HG03097 (cell line): ENCODE measurements at regions not wholly inside any gene's neighbourhood (a gene's known extent, or its start where the extent isn't known, plus 50 kb on each side); places are given as distances from the start of the nearest gene placed in this dataset.
A peak's percentile ranks its signal among the peaks of the same experiment; 100 is the strongest.

Experiments used
- ATAC-seq: cut with Tn5 transposase; IDR thresholded peaks from one replicate; pipeline ENCODE4 v1.9.1; 2021; ENCODE audit not compliant: unreplicated experiment, low FRiP score

DNA sequence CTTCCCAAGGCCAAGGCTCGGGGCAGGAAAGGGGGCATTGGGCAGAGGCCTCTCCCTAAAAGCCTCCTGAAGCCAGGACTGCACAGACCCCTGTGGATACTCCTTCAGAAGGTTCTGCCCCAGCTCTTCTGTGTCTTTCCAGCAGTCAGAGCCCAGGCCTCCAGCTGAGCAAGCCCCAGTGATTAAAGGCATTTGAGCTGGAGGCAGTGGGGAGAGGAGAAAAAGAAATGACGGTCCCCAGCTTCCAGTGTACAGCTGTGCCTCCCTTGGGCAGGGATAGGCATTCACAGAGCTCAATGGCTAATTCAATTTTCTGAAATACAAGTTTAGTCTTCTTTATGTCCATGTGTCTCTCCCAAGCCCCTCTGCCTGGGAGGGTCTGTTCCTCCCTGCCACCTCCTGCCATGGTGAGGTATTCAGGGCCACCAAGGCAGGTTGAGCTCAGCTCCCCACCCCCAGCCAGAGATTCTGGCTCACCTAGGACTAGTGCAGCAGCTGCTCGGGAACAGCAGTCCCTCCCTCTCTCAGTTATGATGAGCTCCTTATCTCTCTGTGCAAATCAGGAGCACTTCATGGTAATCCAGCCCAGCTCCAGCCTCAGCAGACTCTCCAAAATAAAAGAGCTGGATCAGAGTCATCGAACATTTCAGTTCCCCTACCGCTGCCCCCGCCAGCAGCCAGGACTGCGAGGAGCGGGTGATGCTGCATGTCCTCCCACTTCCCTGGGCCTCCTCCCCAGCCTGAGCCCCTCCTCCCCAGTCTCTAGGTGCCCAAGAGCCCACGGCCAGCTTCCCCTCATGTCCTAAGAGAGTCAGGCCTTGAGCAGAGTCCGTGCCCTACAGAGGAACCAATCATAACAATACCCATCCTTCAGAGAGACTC, 208.4 kb upstream of the ZC3H12A start:
- ATAC-seq, result no peak

DNA sequence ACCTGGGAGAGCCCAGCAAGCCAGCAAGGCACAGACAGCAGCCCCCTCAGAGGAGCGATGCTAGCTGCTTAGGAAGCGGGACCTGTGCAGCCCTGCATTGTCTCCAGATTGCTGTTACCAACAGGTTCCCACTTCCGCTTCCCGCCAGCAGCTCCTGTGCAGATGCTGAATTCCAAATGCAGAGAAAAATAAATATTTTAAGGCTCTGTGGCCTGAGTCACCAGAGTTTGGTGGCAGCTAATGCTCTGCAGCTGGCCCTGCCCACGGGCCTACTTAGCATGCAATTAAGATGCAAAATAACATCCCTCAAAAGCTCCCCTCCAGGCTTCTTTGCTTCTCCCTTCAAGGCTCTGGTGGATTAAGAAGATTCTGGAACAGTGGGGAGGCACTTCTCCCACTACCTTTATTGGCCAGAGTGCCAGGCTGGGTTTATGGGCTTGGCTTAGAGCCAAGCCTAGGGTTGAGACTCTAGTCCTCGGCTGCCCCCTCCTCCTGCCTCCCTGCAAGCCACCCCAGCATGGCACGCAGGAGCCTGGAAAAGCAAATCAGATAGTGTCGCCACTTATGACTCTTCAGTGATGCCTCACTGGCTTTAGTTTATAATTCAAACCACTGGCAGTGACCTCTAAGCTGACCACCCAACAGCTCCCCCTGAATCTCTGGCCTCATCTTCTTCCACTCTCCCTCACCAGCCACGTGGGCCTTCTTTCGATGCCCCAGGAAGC, 207.1 kb upstream of the ZC3H12A start:
- no peak for ATAC-seq

DNA sequence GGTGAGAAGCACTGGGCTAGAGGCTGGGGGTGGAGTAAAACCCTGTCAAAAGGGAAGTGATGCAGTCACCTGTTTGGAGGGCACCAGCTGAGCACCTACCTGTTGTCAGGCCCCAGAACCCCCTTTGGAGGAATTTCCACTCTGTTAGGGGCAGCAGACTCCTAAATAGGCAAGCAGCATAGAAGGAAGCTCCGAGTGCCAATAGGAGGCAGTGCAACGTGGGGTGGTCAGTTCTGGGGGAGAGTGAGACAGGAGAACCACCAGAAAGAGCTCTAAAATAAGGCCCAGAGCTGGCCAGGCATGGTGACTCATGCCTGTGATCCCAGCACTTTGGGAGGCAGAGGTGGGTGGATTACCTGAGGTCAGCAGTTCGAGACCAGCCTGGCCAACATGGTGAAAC, 203.7 kb upstream of the ZC3H12A start:
- ATAC-seq, result no peak

DNA sequence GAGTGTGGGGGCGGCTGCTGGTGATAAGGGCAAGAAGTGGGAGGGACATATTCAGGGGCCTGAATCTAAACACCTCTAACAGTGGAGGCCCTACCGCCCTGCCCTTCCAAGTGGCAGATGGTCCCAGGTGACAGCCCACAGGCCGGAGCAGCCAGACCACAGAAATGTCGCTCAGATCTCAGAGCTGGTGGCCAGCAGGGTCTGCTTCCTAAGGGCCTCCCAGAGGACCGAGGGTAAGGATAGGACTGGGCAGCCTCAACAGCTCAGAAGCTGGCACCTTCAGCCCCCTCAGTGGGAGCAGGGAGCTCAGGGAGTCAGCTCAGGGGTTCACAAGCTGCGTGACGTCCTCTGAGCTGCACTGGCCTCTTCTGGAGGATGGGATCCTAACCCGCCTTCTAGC, 201.8 kb upstream of the ZC3H12A start:
- no peak for ATAC-seq

DNA sequence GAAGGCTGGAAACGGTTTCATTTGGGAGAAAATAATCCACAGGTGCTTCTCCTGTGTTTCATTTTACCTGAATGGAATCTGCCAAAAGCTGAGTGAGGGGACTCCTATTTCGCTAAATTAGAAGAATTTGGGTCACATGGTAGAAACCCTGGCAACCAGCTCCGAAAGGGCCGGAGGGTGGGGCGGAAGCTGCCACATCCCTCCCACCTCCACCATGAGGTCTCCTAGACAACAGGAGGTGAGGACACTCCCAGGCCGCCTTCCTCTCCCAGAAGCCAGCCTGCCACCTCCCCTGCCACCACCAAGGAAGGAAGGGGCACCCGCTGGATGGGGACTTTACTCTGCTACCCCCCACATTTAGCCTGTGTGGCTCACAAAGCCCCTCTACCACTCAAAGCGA, 199.9 kb upstream of the ZC3H12A start:
- no peak for ATAC-seq

DNA sequence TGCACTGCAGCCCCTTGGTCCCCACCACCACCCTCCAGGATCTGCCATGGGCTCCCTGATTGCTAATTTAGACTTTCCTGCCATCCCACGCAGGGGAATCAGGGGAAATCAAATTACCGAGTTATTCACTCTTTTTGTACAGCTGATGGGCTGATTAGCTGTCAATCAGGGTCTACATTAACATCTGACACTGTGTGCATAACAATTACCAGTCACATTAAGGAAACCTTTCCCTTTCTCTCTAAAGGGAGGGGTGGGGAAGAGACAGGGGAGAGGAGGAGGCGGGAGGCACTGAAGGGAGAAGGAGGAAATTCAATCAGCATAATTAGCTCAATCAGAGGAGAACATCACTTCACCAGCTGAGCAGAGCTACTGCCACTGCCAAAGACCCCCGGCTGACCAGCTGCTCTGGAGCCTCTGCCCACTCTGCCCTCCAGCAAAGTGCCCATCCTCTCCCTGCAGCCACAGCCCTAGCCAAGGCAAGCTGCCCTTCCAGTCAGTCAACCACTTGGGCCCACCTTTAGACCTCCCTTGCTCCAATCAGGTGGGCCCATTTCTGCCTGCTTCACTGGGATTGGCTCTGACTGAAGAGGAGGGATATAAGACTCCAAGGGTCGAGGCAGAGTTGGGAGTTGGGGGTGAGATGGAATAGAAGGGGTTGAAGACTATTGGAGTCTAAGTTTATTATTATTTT, 199.3 kb upstream of the ZC3H12A start:
- ATAC-seq, result no peak

DNA sequence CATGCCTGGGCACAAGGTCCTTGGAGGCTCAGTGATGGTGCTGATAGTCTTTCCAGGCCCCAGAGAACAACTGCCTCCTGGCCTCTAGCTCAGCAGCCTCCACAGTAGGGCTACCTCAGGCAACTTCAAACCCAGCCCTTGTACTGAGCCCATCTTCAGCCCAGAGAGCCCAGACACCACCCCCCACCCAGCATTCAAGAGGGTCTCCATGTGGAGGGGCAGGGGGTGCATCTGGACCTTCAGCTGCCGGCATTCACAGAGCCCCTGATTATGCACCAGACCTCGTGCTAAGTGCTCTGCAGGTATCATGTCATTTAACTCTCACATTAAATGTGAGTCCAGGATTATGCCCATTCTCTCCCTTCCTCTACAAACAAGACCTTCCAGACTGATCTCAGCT, 197.0 kb upstream of the ZC3H12A start:
- ATAC-seq, result no peak

DNA sequence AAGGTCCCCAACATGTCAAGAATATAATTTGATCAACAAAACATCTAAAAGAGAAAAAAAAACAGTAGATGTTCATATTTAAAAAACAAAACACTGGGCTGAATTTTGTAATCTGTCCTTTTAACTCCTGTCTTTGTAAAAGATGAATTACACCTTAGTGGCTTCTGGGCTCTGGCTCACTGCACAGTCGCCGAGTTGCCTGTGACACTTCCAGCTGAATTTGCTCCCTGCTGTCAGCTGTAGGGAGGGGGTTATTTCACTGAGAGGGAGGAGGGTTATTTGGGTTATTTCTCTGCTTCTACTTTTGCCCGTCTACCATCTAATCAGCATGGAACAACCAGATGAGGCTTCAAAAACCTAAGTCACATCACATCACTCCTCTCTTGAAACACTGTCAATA, 193.0 kb upstream of the ZC3H12A start:
- no peak for ATAC-seq

DNA sequence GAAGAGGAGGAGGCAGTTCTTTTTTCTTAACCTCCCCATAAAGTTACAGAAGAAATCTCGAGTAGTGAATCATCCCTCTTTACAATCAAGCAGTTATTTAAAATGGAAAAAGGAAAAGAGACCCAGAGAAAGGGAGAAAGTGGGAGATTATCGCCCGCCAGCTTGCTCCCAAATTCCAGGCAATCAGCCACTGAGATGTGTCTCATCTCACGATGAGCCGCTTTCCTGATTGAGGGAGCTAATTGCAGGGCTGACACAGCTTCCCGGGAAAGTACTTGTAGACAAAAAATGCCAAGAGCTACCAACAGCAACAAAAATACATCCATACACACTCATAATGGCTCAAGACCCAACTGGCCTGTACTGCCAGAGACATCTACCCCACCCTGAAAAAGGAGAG, 191.6 kb upstream of the ZC3H12A start:
- no peak for ATAC-seq

DNA sequence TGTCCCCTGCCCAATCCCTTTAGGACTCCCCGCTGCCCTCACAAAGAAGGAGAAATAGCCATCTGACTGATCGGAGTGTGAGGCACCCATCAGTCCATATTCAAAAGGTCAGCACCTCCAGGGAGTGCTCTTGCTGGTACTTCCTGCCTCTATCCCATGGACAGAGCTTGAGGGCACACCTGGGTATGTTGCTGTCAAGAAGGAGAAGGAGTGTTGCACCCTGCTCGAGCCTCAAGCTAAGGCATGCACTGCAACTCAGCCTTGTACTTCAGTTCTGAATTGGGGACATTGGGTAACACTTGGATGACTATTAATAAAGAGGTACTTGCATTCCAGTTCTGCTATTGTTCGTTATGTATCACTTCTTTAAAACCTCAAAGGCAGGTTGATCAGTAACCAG, 190.3 kb upstream of the ZC3H12A start:
- ATAC-seq, result no peak

DNA sequence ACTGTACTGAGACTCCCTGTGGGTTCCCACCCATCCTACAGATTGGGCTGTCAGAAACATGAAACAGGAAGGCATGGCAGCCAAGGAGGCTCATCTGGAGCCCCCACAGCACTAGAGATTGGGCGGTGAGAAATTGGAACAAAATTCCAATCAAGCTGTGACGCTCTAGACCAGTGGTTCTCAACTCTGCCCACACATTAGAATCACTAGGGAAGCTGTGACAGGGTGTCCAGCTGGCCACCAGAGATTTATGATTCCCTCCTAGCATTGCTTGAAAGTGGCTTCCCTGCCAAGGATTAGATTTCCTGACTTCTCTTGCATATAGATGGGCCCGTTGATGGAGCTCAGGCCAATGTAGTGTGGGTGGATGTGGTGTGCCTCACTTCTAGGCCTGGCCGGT, 187.5 kb upstream of the ZC3H12A start:
- ATAC-seq, result no peak

DNA sequence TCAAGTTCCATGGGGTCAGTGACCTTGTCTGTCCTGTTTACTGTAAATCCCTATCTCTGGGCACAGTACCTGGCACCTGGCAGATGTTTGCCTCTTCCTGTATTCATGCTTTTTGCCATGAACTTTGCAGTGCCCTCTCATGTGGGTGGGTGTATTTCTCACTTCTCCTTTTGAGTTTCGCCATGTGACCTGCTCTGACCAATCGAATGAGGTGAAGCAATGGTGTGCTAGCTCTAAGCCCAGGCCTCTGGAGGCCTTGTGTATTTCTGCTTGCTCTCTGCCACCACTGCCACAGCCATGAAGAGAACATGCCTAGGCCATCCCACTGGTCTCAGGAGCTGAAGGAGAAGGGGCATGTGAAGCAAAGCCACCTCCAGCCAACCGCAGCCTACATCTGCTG, 185.5 kb upstream of the ZC3H12A start:
- peak; percentile 96 for ATAC-seq

DNA sequence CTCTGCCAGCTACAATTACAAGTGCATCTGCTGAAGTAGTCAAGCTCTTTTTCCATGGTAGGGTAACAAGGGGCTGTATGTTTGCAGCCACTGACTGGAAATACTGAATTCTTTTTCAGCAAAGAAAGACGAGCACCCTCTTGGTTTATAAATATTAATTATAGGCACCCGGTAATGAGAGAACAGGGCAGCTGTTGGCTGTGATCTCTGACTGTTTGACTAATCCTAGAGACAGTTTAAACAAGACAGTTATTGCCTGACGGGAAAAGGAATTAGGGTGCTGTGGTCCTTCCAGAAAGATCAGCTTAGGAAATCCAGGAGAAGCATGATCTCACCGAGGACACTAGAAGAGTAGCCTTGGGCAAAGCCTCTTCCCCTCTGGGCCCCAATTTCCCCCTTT, 183.7 kb upstream of the ZC3H12A start:
- no peak for ATAC-seq

DNA sequence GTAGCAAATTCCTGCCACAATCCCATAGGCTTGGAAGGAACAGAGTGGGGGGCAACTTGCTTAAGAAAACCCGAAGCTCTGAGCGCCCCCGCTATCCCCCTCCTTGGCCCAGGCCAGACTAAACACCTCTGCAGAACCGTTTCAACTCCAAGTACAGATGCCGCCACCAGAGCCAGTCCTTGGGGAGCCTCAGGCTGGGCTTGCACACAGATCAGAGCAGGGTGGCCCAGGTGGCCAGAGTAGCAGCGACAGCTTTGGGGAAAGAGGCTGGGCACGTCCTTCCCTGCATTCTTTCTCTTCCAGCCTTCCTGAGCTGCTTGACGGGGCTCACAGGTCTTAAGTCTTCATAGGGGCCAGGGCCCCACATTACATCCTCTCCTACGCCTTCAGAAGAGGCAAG, 181.6 kb upstream of the ZC3H12A start:
- ATAC-seq, result no peak

DNA sequence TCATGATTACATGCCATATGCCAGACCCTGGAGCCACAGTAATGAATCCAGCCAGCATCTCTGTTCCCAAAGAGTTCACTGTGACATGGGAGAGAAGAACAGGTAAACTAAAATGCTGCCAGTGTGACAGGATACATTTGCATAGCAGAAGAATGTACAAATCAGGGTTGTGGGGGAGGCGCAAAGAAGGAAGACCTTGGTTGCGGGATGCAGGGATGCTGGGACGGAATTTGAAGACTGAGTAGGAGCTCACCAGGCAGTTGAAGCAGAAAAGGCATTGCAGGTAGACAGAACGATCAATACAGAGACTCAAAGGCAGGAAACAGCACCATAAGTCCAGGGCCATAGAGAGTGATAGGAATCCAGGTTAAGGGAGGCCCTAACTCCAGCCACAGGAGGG, 180.3 kb upstream of the ZC3H12A start:
- ATAC-seq, result no peak

DNA sequence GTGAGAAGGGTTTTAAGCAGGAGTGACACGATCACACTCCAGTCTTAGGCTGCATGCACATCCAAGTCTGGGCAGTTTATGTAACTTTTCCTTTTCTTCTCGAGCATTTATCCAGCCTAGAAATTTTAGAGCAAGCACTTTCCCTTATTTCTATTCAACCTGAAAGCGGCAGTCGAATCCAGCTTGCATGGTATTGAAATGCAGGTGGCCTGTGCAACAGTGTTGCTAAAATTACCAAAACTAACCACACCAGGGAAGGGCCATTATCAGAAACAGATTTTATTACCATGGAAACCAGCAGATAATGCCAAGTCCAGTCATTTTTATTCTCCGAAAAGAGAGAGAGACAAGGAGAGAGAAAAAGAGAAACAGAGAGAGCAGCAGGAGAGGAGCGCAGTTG, 179.9 kb upstream of the ZC3H12A start:
- ATAC-seq, result no peak

DNA sequence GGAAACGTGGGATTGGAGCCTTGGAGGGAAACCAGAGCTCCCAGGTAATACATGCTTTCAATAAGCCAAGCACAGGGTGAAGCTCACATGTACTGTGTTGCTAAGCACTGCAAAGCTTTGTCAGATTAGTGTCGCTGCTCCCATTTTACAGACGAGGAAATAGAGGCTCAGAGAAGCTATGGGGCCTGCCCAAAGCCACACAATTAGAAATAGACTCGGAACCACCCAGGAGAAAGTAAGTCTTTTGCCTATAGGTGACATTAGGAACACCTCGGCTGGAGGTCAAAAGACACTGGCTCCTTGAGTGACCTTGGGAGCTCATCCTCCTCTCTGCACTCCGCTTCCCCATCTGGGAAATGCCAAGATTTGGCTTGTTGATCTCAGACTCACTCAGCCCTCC, 175.6 kb upstream of the ZC3H12A start:
- ATAC-seq, result no peak

DNA sequence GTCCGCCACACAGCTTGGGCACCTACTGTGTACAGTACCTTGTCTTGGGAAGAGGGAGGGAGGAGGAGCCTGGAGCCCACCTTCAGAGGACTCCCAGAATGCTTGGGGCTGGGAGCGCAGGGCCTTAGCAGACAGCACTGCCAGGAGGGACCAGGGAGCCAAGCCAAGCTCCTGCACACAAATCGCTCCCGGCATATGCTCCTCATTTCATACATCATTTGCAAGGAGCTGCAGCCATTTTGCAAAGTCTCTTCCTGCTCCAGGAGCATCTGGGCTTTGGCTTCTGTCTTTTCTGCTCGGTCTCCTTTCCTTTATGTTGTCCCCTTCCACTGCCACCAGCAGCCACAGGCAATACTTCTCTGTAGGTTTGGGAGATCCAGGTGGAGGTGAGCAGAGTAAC, 175.2 kb upstream of the ZC3H12A start:
- no peak for ATAC-seq

DNA sequence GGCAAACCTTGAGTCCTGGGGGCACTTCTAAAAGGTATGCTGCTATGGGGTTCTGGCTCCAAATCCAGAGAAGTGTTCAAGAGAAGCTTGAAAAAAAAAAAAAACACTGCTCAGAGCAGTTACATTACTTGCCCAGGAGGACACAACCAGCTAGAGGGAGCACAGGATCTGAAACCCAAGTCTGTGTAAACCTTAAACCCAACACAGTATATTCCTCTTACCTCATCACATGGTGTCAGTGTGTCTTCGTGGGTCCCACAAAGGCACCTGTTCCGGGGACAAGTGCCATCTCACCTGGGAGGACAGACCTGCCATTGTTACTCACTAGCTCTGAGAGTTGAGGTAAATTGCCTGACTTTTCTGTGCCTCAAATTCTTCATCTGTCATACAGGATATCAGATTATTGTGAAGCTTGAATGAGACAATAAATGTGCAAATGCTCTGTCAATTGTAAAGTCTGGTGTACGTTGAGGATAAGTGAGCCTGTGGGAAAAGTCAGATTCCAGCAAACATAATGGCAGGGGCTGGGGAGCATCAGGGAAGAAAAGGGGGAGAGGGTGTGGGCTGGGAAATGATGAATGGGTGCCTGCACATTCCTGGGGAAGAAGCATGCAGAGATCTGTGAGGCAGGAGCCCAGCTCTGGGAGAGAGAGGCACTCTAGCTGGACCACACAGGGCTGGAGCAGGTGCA, 170.4 kb upstream of the ZC3H12A start:
- ATAC-seq, result no peak

DNA sequence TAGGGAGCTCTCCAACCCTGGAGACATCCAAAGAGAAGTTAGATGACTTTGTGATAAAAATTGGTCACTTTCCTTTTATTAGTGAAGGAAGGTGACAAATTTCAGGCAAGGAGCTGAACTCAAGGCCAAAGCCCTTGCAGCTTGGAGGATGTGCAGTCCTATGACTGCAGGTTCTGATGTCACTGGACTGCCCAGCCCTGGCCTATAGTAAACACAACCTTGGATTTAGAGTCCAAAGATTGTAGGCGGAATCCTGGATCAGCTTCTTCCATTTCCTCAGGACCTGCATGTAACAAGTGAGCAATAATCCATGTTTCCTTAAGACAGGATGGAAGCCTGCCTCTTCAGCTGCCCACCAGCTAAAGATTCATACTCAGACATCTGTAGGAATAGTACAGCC, 169.3 kb upstream of the ZC3H12A start:
- ATAC-seq, result no peak

DNA sequence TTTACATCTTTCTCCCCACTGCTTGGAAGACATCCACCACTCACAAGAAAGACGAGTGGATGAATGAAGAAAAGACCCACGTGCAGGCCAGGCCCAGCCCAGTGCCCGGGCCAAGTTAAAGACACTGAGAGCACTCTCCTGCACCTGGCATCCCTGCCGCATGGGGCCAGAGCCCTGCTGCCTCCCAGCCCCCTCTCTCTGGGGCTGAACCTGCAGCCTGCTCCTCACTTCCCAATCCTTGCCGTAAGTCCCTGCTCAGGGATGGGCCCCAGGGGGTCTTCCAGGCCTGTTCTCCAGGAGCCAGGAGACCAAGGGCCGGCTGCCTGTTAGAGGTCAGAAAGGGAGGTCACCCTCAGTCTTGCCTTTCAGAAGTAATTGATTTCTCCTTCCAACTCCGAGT, 168.5 kb upstream of the ZC3H12A start:
- ATAC-seq, result no peak
